Stimulated activated CD4-positive, alpha-beta T cell treated with anti-CD3 and anti-CD28 coated beads, Interleukin-2, amount 100 ng/mL, for 24 hours (primary cell): ENCODE measurements at regions not wholly inside any gene's neighbourhood (a gene's known extent, or its start where the extent isn't known, plus 50 kb on each side); places are given as distances from the start of the nearest gene placed in this dataset.
"Not testable (repeated sequence)": the region's sequence is repeated elsewhere in the genome, so short reads cannot be mapped to it uniquely, and the experiment has no call there.

Experiments used
- DNase-seq, 2 donors: peaks; one replicate each; pipeline ENCODE4 v3.0.0-alpha.2; 2020

DNA sequence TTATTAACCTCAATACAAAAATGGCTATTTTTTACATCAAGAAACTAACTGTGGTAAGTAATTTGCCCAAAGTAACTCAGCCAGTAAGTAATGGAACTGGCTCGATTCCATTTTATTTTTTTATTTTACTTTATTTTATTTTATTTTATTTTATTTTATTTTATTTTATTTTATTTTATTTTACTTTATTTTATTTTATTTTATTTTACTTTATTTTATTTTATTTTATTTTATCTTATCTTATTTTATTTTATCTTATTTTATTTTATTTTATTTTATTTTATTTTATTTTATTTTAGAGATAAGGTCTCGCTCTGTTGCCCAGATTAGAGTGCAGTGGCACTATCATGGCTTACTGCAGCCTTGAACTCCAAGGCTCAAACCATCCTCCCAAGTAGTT is 516.3 kb upstream of the API5 start:
- not testable (repeated sequence) for DNase-seq

DNA sequence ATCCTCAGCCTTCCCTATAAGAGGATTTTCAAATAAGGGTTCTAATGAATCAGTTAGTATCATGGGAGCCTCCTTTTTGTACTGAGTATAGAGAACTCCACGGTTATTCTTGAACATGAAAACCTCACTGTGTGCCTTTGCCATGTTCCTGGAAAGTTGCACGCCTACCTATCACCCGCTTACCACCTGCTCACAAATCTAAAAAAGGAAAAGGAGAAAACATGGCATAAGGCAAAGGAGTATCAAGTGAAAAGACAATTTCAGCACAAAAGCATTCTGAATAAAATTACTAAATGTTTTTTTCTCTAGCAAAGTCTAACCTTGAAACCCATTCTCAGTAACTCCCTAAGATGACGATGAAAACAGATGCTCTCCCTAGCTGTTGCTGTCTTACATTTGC is 511.8 kb upstream of the API5 start:
- no peak for DNase-seq

DNA sequence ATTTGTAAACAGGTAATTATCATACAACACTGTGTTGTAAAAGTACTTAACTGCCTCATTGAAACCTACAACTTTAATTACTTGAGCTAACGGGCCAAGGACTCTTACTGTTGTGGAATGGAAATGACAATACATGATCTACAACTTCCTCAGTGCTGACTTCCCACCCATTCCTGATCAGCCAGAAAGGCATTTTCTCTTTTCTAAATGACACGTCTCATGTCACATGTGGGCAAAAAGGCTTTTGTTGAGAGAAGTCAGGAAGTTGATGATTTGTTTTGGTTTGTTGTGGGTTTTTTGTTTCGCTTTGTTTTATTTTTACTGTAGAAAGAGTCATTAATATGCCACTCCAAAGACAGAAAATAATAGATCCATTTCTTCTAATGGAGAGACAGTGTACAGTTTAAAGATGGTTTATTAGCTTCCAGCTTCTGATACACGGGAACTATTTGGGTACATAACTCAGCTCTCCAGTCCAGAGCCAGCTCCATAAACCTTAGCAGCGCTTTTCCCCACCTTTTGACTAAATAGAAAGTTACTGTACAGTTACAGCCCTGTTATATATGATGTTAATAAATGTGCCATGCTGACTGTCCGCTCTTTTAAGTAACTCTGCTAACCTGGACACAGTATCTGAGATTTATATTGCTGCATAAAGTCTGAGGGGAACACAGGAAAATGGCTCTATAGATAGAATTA is 509.4 kb upstream of the API5 start:
- no peak for DNase-seq

DNA sequence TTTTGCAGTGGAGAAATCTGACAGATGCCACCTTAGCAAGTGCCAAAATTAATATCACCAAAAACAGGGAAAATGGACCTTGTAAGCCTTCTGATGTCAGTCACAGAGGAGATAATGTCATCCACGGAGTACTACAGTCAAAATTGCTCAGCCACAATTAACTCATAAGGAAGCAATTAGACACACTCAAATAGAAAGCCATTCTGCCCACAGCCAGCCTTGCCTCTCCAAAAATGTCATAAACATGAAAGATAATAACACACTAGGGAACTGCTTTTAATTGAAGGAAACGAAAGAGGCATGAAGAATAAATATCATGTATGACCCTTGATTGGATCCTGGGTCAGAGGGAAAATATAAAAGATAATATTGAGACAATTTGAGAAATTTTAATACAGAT is 505.6 kb upstream of the API5 start:
- DNase-seq, result no peak

DNA sequence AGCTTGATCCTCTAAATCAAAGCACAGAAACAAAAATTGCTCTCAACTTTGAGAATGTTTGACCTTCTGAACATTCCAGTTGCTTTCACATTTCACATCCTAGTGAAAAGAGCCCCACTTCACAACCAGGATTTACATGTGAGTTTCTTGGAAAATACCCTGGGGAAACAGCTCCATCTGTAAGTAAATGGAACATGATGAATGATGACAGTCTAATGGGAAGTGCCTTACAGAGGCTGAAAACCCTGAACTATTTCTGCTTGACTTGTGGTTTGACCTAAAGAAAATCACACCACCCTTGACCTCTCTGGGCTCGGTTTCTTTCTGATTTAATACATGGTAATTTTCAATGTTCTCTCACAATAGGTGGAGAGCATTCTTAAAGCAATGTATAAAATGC is 499.4 kb upstream of the API5 start:
- DNase-seq, result no peak

DNA sequence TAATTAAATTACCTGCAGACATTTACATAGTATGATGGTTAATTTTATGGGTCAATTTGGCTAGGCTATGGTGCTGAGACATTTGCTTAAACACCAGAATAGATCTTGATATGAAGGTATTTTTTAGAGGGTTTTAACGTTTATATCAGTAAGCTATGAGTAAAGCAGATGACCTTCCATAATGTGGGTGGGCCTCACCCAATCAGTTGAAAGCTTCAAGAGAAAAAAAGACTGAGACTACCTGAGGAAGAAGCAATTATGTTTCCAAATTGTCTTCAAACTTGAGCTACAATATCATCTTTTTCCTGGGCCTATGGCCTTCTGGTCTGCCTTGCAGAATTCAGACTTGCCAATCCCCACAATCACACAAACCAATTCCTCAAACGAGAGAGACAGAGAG is 498.8 kb upstream of the API5 start:
- no peak for DNase-seq

DNA sequence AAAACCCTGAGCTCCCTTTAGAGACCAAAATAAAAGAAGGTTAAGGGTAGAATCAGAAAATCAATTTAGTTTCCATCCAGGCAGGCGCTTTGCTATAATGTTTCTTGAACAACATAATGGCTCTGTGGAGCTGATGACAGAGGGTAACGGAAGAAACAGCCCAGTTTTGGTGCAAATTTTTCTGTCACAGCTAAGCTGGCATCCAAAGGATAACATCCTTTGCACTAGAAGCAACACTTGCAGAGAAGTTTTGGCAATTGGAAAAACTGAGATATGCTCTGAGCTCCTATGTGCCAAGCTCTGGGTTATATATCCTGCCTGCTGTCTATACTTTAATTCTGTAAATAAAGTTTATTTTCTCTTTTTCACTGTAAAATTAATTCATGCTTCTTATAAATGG is 495.3 kb upstream of the API5 start:
- DNase-seq, result no peak

DNA sequence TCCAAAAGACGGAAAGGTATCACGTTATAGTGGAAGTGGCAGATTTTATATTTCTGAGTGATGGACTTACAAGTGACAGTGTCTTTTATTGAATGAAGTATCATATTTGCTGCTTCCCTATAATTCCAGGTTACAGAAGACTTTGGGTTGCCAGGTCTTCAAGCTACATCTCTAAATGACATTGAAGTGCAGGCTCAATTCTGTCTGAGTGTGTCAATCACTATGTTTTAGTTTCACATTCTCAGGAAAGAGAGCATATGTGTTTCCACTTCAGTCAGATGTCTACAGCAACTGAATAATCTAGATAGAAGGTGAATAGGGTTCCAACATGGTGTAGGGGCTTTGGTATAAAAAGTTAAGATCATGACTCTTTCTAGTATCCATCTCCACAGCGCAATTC is 492.7 kb upstream of the API5 start:
- DNase-seq, result no peak

DNA sequence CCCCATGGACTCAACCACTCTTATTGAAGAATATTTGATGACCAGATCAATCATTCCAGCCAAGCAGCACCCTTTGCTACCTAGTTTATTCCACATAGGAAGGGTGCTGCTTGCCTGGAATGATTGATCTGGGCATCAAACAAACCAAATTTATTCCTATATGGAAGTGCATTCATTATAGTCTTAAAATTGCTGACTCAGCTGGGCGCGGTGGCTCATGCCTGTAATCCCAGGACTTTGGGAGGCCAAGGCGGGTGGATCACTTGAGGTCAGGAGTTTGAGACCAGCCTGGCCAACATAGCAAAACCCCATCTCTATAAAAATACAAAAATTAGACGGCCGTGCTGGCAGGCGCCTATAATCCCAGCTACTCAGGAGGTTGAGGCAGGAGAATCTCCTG is 489.6 kb upstream of the API5 start:
- DNase-seq, result not testable (repeated sequence)

DNA sequence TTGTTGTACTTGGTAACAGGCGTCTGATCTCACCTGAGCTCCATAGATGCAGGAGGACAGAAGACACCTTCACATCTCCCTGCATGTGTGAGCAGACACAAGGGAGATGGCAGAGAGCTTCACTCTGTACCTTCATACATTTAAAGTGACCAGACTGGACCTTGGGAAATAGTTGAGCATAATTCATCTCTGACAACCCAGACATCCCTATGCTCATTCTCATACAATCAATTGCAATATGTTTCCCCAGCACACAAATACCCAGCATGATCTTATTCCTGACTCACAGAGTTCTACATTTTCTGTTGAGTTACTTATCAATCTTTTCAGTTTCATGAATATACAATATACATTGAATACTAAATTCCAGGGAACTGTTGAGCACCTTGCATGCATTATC is 488.2 kb upstream of the API5 start:
- no peak for DNase-seq

DNA sequence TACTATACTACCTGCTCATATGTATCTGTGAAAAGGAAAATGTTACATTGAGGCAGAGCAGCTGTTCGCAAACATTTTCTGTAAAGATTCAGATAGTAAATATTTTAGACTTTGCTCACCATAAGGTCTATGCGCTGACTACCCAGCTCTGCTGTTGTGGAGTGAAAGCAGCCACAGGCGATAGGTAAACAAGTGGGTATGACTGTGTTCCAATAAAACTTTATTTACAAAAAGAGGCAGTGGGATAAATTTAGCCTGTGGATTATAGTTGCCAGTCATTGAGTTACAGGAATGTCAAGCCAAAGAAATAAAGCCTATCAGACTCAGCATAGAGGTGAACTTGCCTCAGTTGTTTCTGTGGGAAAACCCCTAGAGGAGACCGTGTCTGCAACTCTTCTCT is 487.7 kb upstream of the API5 start:
- no peak for DNase-seq

DNA sequence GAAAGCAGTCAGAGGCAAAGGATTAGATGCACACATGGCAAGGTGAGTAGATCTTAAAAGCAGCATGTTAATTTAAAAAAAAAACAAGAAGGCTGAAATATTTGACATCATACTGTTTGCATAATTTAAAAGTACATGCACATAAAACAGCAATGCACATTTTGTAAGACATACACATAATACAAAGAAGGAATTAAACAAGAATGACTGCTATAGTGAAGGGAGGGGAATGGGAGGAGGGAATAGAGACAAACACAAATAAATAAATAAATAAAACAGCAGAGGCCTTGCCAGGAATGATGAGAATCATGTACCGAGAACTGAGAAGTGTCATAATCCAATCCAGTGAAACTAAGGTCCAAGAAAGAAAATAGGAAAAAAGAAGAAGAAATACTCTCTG is 486.2 kb upstream of the API5 start:
- DNase-seq, result no peak

DNA sequence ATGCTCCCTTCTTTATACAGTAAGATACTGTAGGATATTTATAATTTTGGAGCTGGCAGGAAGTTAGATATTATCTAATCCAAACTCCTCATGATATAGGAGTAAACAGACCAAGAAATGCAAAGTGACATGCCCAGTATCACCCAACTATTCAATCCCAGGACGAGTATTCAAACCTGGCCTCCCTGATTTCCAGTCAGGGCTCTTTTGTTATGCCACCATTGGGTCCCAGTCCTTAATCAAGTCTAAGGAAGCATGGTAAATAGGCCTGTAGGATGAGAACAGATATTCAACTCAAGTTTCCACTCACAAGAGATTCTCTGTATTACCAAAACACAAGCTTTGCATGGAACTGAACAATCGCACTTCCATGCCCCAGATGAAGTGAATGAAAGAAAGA is 484.0 kb upstream of the API5 start:
- no peak for DNase-seq

DNA sequence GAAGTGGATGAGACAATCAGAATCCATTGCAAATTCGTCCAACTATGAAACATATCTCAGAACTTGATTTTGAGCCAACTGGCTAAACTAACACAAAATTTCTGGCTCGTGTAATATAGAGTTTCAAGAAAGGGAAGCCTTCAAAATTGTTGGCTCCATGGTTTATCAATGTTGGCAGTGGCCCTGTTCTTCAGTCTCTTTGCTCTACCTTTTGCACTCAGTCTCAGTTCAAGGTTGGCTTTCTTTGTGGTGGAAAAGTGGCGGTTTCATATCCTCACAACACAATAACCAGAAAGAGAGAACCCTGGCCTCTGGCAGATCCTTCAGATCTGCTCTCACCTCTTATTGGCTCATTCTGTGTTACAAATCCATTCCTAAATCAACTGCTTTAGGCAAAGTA is 473.8 kb upstream of the API5 start:
- no peak for DNase-seq

DNA sequence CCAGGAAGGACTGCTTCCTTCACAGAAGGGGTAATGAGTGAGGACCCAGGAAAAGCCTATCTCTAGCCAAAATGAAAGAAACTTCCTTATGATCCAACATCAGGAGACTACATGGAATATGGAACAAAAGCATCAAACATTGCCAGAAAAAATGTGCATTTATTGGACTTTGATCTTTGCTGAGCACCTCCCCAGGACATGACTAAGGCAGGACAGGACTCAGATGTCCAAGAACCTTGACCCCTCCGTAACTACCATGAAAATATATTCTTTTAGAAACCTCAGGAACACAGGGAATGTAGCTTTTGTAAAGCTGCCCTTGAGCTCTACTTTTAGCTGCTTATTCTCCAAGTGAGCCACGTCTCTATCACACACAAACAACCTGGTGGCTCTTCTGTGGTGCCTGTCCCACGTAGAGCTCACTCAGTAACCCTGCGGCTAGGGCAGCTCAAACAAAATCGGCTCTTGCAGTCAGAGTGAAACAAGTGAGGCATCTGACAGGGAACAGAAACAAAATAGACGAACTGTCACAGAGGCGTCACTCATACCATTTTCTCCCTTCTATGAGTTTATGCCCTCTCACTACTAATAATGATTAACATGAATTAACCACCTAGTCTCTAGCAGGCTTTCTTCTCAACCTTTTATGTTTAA is 471.5 kb upstream of the API5 start:
- DNase-seq, result no peak

DNA sequence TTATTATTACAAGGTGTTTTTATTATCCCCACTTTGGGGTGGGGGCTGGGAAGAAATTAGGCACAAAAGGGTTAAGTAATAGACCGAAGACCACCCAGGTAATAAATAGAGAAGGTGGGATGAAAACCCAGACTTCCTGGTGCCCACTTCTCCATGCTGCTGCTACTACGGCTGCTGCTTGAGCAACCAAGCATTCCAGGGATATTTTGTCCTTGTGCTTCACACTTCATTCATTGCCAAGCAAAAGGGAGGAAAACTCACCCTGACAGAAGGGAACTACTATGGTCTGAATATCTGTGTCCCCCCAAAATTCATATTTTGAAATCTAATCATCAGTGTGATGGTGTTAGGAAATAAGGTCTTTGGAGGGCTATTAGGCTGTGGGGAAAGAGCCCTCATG is 470.9 kb upstream of the API5 start:
- DNase-seq, result no peak

DNA sequence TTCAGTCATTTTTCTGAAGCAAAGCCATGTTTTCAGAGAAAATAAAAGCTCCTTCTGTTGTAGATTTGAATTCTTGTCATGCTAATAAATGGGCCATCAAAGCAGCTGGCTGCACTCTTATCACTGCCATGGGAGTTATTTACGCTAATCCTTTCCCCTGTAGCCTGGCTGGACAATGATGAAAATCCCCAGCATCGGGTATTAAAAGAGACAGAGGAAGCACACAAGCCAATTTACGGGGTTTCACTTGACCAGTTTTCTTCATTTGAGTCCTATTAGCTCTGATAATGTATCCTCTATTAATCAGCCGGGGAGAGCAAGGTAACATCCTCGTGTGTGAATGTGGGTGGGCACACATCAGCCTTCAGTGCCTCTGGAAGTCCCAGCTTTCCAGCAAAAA is 470.2 kb upstream of the API5 start:
- no peak for DNase-seq

DNA sequence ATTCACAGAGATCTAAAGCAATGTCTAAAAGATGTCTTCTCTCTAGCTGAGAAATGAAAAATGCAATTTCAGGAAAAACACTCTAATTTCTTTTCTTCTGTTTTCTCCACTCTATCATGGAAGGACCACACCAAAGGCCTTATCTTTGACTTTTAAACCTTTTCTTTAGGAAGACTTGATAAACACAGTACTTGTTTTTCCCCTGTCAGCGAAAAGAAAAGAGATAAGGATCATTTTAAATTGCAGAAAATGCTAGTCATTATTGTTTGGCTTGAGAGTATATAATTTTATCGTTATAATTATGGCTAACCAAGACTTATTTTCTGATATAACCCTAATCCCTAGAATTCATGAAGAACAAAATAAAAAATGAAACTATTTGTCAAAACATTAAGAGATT is 462.4 kb upstream of the API5 start:
- no peak for DNase-seq

DNA sequence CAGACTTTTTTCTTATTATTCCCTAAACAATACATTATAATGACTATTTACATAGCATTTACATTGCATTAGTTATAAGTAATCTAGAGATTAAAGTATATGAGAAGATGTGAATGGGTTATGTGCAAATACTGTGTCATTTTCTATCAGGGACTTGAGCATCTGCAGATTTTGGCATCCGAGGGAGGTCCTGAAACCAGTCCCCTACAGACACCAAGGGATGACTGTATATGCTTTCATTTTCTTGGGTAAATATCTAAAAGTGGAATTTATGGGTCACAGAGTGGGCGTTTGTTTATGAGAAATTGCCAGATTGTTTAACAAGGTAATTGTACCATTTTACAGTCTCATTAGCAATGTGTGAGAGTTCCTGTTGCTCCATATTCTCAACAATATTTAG is 454.5 kb upstream of the API5 start:
- no peak for DNase-seq

DNA sequence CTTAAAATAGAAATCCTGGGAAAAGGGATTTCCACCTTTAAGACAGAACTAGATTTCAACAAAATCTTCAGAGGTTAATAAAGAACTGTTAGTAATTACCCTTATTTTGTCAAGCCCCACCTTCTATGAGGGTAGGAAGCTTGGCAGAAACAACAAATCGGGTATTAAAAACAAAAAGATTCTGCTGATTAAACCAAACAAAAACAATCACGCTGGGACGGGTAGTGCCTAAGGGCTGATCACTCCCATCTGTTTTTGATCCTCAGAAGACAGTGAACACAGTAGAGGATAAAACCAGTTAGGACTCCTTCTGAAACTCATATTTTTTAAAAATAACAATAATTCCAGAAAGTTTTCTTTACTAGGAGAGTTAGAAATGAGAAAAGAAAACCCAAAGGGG is 441.3 kb upstream of the API5 start:
- no peak for DNase-seq

DNA sequence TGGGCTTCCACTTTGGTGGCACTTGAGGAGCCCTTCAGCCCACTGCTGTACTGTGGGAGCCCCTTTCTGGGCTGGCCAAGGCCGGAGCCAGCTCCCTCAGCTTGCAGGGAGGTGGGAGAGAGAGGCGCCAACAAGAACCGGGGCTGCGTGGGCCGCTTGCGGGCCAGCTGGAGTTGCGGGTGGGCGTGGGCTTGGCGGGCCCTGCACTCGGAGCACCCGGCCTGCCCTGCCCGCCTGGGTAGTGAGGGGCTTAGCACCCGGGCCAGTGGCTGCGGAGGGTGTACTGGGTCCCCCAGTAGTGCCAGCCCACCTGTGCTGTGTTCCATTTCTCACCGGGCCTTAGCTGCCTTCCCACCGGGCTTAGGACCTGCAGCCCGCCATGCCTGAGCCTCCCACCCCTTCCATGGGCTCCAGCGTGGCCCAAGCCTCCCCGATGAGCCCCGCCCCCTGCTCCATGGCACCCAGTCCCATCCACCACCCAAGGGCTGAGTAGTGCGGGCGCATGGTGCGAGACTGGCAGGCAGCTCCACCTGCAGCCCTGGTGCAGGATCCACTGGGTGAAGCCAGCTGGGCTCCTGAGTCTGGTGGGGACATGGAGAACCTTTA is 437.9 kb upstream of the API5 start:
- DNase-seq, result not testable (repeated sequence)

DNA sequence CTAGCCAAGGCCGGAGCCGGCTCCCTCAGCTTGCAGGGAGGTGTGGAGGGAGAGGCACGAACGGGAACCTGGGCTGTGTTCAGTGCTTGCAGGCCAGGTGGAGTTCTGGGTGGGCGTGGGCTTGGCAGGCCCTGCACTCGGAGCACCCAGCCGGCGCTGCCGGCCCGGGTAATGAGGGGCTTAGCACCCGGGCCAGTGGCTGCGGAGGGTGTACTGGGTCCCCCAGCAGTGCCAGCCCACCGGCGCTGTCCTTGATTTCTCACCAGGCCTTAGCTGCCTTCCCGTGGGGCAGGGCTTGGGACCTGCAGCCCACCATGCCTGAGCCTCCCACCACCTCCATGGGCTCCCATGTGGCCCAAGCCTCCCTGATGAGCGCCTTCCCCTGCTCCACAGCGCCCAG is 430.5 kb upstream of the API5 start:
- DNase-seq, result not testable (repeated sequence)

DNA sequence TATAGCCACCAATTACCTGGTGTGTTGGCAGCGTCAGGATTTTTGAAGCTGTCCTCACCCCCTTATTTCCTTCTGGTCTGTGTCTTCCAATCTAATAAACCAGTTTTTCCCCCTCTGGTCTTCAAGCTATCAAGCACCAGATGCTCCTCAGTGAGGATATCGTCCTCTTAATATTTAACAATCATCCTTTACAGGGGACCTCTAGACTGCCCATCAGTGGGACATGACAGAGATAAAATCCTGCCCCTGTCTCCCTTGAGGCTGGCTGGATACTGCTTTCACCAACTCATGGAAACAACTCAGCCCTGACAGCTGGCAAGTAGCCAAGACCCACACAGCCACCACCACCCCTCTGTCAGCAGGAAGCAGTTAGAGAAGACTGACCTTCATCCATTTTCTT is 421.0 kb upstream of the API5 start:
- no peak for DNase-seq

DNA sequence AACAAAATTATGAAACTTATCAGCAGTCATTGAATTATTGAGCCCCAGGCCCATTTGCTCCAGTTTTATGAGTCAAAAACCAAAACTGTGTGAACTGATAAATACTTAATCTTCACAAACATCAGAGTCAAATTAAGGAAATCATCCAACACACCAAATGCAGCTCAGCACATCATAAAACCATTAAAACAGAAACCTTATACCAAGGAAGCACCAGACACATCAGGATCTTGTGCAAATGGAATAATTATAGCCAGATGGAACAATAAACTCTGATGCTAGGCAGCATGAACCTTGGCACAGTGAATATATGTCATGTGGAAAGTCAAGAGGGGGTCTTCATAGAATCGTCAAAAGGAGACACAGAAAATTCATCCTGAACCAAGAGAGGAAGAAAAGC is 410.7 kb upstream of the API5 start:
- DNase-seq, result no peak

DNA sequence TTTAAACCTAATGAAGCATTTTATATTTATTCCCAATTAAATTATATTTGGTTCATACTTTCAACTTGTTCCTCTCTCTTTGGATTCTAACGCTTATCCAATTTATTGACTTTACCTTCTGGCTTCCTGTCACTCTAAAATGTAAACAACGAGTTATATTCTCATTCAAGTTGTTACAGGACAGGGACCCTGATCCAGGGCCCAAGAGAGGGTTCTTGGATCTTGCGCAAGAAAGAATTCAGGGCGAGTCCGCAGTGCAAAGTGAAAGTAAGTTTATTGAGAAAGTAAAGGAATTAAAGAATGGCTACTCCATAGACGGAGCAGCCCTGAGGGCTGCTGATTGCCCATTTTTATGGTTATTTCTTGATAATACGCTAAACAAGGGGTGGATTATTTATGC is 405.6 kb upstream of the API5 start:
- DNase-seq, result no peak
